Lower lobe of right lung (tissue), 2 donors: ENCODE measurements at regions not wholly inside any gene's neighbourhood (a gene's known extent, or its start where the extent isn't known, plus 50 kb on each side); places are given as distances from the start of the nearest gene placed in this dataset.

Experiments used
- ATAC-seq, 2 donors: fragments of 200-7000 bp; cut with Tn5 transposase; one replicate each; pipeline ENCODE4 v1.9.1; 2020 to 2022; ENCODE audit warnings: mild to moderate bottlenecking in 2 of 2, moderate library complexity in 2 of 2
- DNase-seq: peaks from one replicate; pipeline ENCODE4 v3.0.0-alpha.2; 2020
- H3K27ac ChIP-seq: fragments of 200-600 bp; one replicate; pipeline ENCODE4 v1.8.0; 2022
- H3K27me3 ChIP-seq: fragments of 200-600 bp; one replicate; pipeline ENCODE4 v1.8.0; 2022; ENCODE audit warnings: low read depth
- H3K36me3 ChIP-seq: fragments of 200-600 bp; one replicate; pipeline ENCODE4 v1.8.0; 2022; ENCODE audit warnings: mild to moderate bottlenecking
- H3K4me1 ChIP-seq: fragments of 200-600 bp; one replicate; pipeline ENCODE4 v1.8.0; 2022
- H3K4me3 ChIP-seq: fragments of 200-600 bp; one replicate; pipeline ENCODE4 v1.8.0; 2022; ENCODE audit warnings: mild to moderate bottlenecking
- H3K9me3 ChIP-seq: fragments of 200-600 bp; one replicate; pipeline ENCODE4 v1.8.0; 2022
- intact Hi-C: fragments of 100-400 bp; cut with DNase I; formaldehyde crosslinking; loops from one replicate; pipeline ENCODE4 v1.11.0; 2022
- TF ChIP-seq, protein P1 (sequence below): fragments of 200-600 bp; IDR thresholded peaks from one replicate; pipeline ENCODE4 v1.8.0; 2022; ENCODE audit warnings: antibody characterized with exemption, mild to moderate bottlenecking
- donor health status: DM: no; HTN: yes; CAD: no; lungs with severe emphysema.

DNA sequence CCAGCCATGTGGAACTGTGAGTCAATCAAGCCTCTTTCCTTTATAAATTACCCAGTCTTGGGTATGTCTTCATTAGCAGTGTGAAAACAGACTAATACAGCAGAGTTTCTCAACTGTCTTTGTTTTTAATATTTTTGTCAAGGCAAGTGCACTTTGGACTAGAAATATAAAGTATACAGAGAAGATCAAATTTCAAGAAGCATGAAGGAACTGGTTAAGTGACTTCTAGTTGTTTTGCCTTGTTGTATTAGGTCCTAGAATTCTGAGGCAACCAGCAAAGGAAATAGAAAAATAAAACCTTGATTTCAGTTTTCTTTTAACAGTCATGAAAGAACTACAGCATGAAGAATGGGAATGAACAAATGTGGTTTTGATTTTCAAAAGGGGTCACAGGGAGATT, 131.1 kb upstream of the PTGFR start:
- intact Hi-C loops, result no loop called here
- TF ChIP-seq, protein P1, sequence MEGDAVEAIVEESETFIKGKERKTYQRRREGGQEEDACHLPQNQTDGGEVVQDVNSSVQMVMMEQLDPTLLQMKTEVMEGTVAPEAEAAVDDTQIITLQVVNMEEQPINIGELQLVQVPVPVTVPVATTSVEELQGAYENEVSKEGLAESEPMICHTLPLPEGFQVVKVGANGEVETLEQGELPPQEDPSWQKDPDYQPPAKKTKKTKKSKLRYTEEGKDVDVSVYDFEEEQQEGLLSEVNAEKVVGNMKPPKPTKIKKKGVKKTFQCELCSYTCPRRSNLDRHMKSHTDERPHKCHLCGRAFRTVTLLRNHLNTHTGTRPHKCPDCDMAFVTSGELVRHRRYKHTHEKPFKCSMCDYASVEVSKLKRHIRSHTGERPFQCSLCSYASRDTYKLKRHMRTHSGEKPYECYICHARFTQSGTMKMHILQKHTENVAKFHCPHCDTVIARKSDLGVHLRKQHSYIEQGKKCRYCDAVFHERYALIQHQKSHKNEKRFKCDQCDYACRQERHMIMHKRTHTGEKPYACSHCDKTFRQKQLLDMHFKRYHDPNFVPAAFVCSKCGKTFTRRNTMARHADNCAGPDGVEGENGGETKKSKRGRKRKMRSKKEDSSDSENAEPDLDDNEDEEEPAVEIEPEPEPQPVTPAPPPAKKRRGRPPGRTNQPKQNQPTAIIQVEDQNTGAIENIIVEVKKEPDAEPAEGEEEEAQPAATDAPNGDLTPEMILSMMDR, result no peak
- H3K4me1 ChIP-seq, result no peaks in the 10 kb centered on the region
- DNase-seq (no peak), ATAC-seq (no peak)
- no peak overlapping the region for H3K4me3 ChIP-seq
- no peaks in the 10 kb centered on the region for H3K27me3 ChIP-seq
- no peak overlapping the region for H3K27ac ChIP-seq
- no peaks in the 10 kb centered on the region for H3K9me3 ChIP-seq
- no peaks in the 10 kb centered on the region for H3K36me3 ChIP-seq

DNA sequence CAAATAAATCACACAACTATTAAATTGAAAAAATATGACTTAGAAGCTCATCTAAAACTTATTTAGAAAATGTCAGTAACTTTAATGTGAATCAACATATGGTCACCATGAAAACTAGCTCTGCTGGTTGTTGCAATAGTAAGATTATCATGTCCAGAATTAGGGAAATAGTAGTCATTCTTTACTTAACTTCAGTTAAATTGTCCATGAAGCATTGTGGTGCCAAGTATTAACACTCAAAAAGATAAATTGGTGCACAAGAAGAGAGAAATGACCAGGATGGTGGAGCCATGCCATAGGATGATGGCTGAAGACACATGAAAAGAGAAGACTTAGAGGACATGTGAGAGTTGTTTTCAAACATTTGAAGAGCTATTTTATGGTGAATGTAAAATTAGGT, 130.2 kb upstream of the PTGFR start:
- intact Hi-C loops, result no loop called here
- H3K9me3 ChIP-seq, result no peaks in the 10 kb centered on the region
- TF ChIP-seq, protein P1, result no peak
- no peak overlapping the region for H3K4me3 ChIP-seq
- H3K27ac ChIP-seq, result no peak overlapping the region
- DNase-seq, result no peak
- H3K36me3 ChIP-seq, result no peaks in the 10 kb centered on the region
- H3K27me3 ChIP-seq, result no peaks in the 10 kb centered on the region
- no peaks in the 10 kb centered on the region for H3K4me1 ChIP-seq
- ATAC-seq, result no peak

DNA sequence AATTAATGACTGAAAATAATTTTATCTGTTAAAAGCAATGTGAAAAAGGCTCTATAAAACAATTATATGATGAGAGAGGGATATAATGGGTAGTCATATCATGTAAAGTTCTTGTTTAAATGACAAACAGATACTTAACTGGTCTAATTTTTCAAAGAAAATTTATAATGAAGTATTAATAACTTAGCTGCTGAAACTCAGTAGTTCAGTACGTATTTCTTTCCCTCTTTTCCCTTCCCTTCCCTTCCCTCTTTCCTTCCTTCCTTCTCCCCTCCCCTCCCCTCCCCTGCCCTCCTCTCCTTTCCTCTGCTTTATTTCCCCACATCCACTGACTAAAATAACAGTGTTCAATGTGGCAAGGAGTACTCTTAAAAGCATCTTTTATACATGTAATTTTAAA, 123.1 kb upstream of the PTGFR start:
- DNase-seq, result no peak
- intact Hi-C loops, result no loop called here
- Histone ChIP-seq H3K27me3 (no peaks in the 10 kb centered on the region), H3K4me3 (no peak overlapping the region), H3K36me3 (no peaks in the 10 kb centered on the region), H3K27ac (no peak overlapping the region), H3K4me1 (no peaks in the 10 kb centered on the region), H3K9me3 (no peaks in the 10 kb centered on the region)
- TF ChIP-seq, protein P1, result no peak
- ATAC-seq, result no peak

DNA sequence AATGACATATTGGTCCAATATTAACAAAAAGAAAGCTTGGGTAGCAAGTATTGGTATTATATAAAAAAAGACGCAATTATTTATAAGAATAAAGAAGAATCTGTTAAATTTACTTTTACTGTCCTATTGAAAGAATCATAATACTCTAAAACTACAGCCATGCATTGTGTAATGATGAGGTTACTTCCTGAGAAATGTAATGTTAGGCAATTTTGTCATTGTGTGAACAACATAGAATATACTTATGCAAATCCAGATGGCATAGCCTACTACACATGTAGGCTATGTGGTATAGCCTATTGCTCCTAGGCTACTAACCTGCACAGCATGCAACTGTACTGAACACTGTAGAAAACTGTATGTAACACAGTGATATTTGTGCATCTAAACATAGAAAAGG, 121.2 kb upstream of the PTGFR start:
- ATAC-seq (no peak), DNase-seq (no peak)
- Histone ChIP-seq H3K9me3 (no peaks in the 10 kb centered on the region), H3K27me3 (no peaks in the 10 kb centered on the region), H3K4me3 (no peak overlapping the region), H3K36me3 (no peaks in the 10 kb centered on the region), H3K27ac (no peak overlapping the region), H3K4me1 (no peaks in the 10 kb centered on the region)
- TF ChIP-seq, protein P1, result no peak
- intact Hi-C loops, result no loop called here

DNA sequence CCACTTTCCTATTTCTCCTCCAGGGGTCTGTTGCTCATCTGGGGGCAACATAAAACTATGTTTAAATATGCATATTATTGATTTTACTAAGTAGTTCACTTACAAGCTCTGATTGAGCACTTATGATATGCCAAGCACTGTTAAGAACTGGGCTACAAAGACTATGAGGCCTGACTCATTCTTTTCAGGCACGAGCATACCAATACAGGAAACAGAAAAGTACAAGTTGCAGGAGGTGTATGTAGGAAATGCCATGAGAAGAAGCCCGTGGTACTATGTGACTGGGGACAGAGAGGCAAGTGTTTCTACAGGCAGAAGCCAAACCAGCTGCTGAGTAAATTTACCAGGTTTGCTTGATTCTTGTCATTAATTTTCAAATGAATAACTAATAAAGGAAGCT, 120.4 kb upstream of the PTGFR start:
- no peaks in the 10 kb centered on the region for H3K4me1 ChIP-seq
- no peaks in the 10 kb centered on the region for H3K9me3 ChIP-seq
- ATAC-seq (peak in 1 of 2 donors; percentile 81), DNase-seq (no peak)
- TF ChIP-seq, protein P1, result no peak
- H3K27ac ChIP-seq, result no peak overlapping the region
- H3K27me3 ChIP-seq, result no peaks in the 10 kb centered on the region
- H3K36me3 ChIP-seq, result no peaks in the 10 kb centered on the region
- intact Hi-C loops, result no loop called here
- no peak overlapping the region for H3K4me3 ChIP-seq
